ENCODE measurements at regions not wholly inside any gene's neighbourhood (a gene's known extent, or its start where the extent isn't known, plus 50 kb on each side); places are given as distances from the start of the nearest gene placed in this dataset.

- DNase-seq (ENCODE audit: low read depth in 3 of 3), result no peak
These were observed 560.5 kb upstream of the ZNF717 start for GRCh38 chr3:76345878-76346277.

GRCh38 chr3:76346690-76347089 is 561.3 kb upstream of the ZNF717 start:
- DNase-seq (ENCODE audit: low read depth in 3 of 3), result no peak

- no peak for DNase-seq (ENCODE audit: low read depth in 3 of 3)
These were observed 564.5 kb upstream of the ZNF717 start for GRCh38 chr3:76349715-76350480.

- no peak for DNase-seq (ENCODE audit: low read depth in 3 of 3)
These were observed 566.7 kb upstream of the ZNF717 start for GRCh38 chr3:76352051-76352450.

GRCh38 chr3:76352511-76353284 is 567.3 kb upstream of the ZNF717 start:
- no peak for DNase-seq (ENCODE audit: low read depth in 3 of 3)

GRCh38 chr3:76353683-76354082 is 568.3 kb upstream of the ZNF717 start:
- DNase-seq (ENCODE audit: low read depth in 3 of 3), result no peak

GRCh38 chr3:76361010-76361409 is 575.7 kb upstream of the ZNF717 start:
- DNase-seq (ENCODE audit: low read depth in 3 of 3), result no peak

GRCh38 chr3:76362643-76363042 is 577.3 kb upstream of the ZNF717 start:
- DNase-seq (ENCODE audit: low read depth in 3 of 3), result no peak

- DNase-seq (ENCODE audit: low read depth in 3 of 3), result no peak
These were observed 579.9 kb upstream of the ZNF717 start for GRCh38 chr3:76365275-76365674.

- DNase-seq (ENCODE audit: low read depth in 3 of 3), result no peak
These were observed 581.9 kb upstream of the ZNF717 start for GRCh38 chr3:76367281-76367680.

- no peak for DNase-seq (ENCODE audit: low read depth in 3 of 3)
These were observed 583.8 kb upstream of the ZNF717 start for GRCh38 chr3:76369170-76369569.

GRCh38 chr3:76370749-76371520 is 585.6 kb upstream of the ZNF717 start:
- no peak for DNase-seq (ENCODE audit: low read depth in 3 of 3)

- DNase-seq (ENCODE audit: low read depth in 3 of 3), result no peak
These were observed 587.1 kb upstream of the ZNF717 start for GRCh38 chr3:76372497-76372896.

- DNase-seq (ENCODE audit: low read depth in 3 of 3), result no peak
These were observed 591.7 kb upstream of the ZNF717 start for GRCh38 chr3:76377074-76377473.

GRCh38 chr3:76378789-76379188 is 593.4 kb upstream of the ZNF717 start:
- DNase-seq (ENCODE audit: low read depth in 3 of 3), result no peak

- DNase-seq (ENCODE audit: low read depth in 3 of 3), result no peak
These were observed 598.4 kb upstream of the ZNF717 start for GRCh38 chr3:76383781-76384180.

- no peak for DNase-seq (ENCODE audit: low read depth in 3 of 3)
These were observed 601.7 kb upstream of the ZNF717 start for GRCh38 chr3:76387000-76387399.

GRCh38 chr3:76400141-76400540 is 614.8 kb upstream of the ZNF717 start:
- no peak for DNase-seq (ENCODE audit: low read depth in 3 of 3)

- DNase-seq (ENCODE audit: low read depth in 3 of 3), result no peak
These were observed 617.6 kb upstream of the ZNF717 start for GRCh38 chr3:76402926-76403325.

- no peak for DNase-seq (ENCODE audit: low read depth in 3 of 3)
These were observed 618.2 kb upstream of the ZNF717 start for GRCh38 chr3:76403556-76403955.

GRCh38 chr3:76405196-76405595 is 619.8 kb upstream of the ZNF717 start:
- DNase-seq (ENCODE audit: low read depth in 3 of 3), result no peak

- no peak for DNase-seq (ENCODE audit: low read depth in 3 of 3)
These were observed 625.5 kb upstream of the ZNF717 start for GRCh38 chr3:76410762-76411281.
